HepG2 (cell line): ENCODE measurements at regions not wholly inside any gene's neighbourhood (a gene's known extent, or its start where the extent isn't known, plus 50 kb on each side); places are given as distances from the start of the nearest gene placed in this dataset.
A peak's percentile ranks its signal among the peaks of the same experiment; 100 is the strongest.

Experiments
- ATAC-seq: fragments of 200-7000 bp; cut with Tn5 transposase; 3 replicates; pipeline ENCODE4 v1.9.1; 2020; ENCODE audit warnings: mild to moderate bottlenecking, moderate library complexity
- BruUV-seq: library from RNA; stranded (reverse); fragments of 400-500 nt; replicated peaks from 2 replicates; lab custom pipeline; 2021; lab: Mats Ljungman, UMichigan
- CTCF ChIA-PET: fragments of 300-600 bp; formaldehyde crosslinking; extraction: SDS; loops from one replicate; lab custom pipeline; 2021; ENCODE audit warnings: low total read pairs, inconsistent platforms, low intra/inter-chr PET ratio; lab: Yijun Ruan, JAX
- POLR2A ChIA-PET: fragments of 350-600 bp; sonication (Branson Sonifier 250); formaldehyde crosslinking; loops from one replicate; lab custom pipeline; 2020; ENCODE audit warnings: antibody characterized with exemption, inconsistent platforms; lab: Yijun Ruan, JAX
- DNase-seq: peaks from one replicate; pipeline ENCODE4 v3.0.0-alpha.2; 2015; ENCODE audit warnings: low spot score
- FAIRE-seq: peaks from 3 replicates; lab custom pipeline; 2011; peaks lifted over from hg19 to GRCh38; lab: Jason Lieb, UNC
- H2AFZ ChIP-seq: one replicate; pipeline ENCODE4 v1.6.1; 2011; ENCODE audit warnings: low read length, inconsistent platforms
- H3K27ac ChIP-seq: fragments of 300-600 bp; 3 replicates; pipeline ENCODE4 v1.8.0; 2011; ENCODE audit warnings: mixed run types, mild to moderate bottlenecking, mixed read lengths, low read length, inconsistent platforms; ENCODE audit not compliant: insufficient read depth; ENCODE audit errors: extremely low read length
- H3K27me3 ChIP-seq, 2 experiments: fragments of 200-600 bp in 1 of 2; 2 replicates in 1 of 2; 3 replicates in 1 of 2; pipeline versions ENCODE4 v1.6.0 to v1.8.0; 2011; ENCODE audit warnings: low read length in 2 of 2, mild to moderate bottlenecking in 2 of 2, moderate library complexity in 2 of 2, inconsistent platforms in 1 of 2; ENCODE audit not compliant: insufficient read depth in 2 of 2, control insufficient read depth in 1 of 2
- H3K36me3 ChIP-seq, 2 experiments: fragments of 200-600 bp in 1 of 2; replicated peaks in 1 of 2; 2 replicates in 1 of 2; 3 replicates in 1 of 2; pipeline versions ENCODE4 v1.5.1 to v1.8.0; 2011; ENCODE audit warnings: low read length in 2 of 2, inconsistent platforms in 1 of 2; ENCODE audit not compliant: insufficient read depth in 2 of 2, control insufficient read depth in 1 of 2
- H3K4me1 ChIP-seq: 2 replicates; pipeline ENCODE4 v1.5.1; 2012; ENCODE audit warnings: low read length, inconsistent platforms; ENCODE audit not compliant: insufficient read depth
- H3K4me2 ChIP-seq: 2 replicates; pipeline ENCODE4 v1.6.0; 2011; ENCODE audit warnings: low read depth, low read length, inconsistent platforms
- H3K4me3 ChIP-seq, 3 experiments: fragments of 200-600 bp in 1 of 3; sonication (generic), shearing (Covaris generic) in 1 of 3; replicated peaks in 1 of 3; 2 replicates each; pipeline ENCODE4 v1.5.1; 2011 to 2016; ENCODE audit warnings: low read length in 3 of 3, inconsistent platforms in 2 of 3, low read depth in 2 of 3, mild to moderate bottlenecking in 2 of 3, control low read depth in 1 of 3, mixed read lengths in 1 of 3; ENCODE audit not compliant: insufficient read depth in 1 of 3
- H3K79me2 ChIP-seq: one replicate; pipeline ENCODE4 v1.6.1; 2011; ENCODE audit warnings: low read length, inconsistent platforms; ENCODE audit not compliant: insufficient read depth
- H3K9ac ChIP-seq: 2 replicates; pipeline ENCODE4 v1.6.0; 2011; ENCODE audit warnings: mild to moderate bottlenecking, low read depth, low read length, inconsistent platforms; ENCODE audit not compliant: insufficient read depth
- H3K9me3 ChIP-seq: 2 replicates; pipeline ENCODE4 v1.5.1; 2012; ENCODE audit warnings: mild to moderate bottlenecking, low read length
- H4K20me1 ChIP-seq: 2 replicates; pipeline ENCODE4 v1.6.0; 2011; ENCODE audit warnings: inconsistent platforms, mild to moderate bottlenecking, low read length, moderate library complexity; ENCODE audit not compliant: insufficient read depth
- HMG20B ChIP-seq: conservative IDR thresholded peaks from 2 replicates; pipeline ENCODE4 v1.6.1; 2016; ENCODE audit warnings: missing genetic modification reagents, missing compliant biosample characterization
- MED1 ChIP-seq: sonication (generic); formaldehyde crosslinking; IDR thresholded peaks from 2 replicates; pipeline ENCODE4 v1.4.0; 2020; ENCODE audit warnings: missing genetic modification reagents
- PRDM10 ChIP-seq: sonication (generic); formaldehyde crosslinking; IDR thresholded peaks from 2 replicates; pipeline ENCODE4 v1.4.0; 2020; ENCODE audit warnings: low read depth, missing genetic modification reagents
- RERE ChIP-seq: IDR thresholded peaks from 2 replicates; pipeline ENCODE4 v1.6.1; 2016; ENCODE audit warnings: low read depth, missing genetic modification reagents, missing compliant biosample characterization
- SNAI1 ChIP-seq: sonication (generic); formaldehyde crosslinking; IDR thresholded peaks from 2 replicates; pipeline ENCODE4 v1.5.0; 2020; ENCODE audit warnings: mild to moderate bottlenecking, missing genetic modification reagents, borderline replicate concordance
- STAT6 ChIP-seq: sonication (generic); formaldehyde crosslinking; IDR thresholded peaks from 2 replicates; pipeline ENCODE4 v1.4.0; 2020; ENCODE audit warnings: missing genetic modification reagents, mild to moderate bottlenecking, borderline replicate concordance
- ZNF777 ChIP-seq: sonication (generic); formaldehyde crosslinking; IDR thresholded peaks from 2 replicates; pipeline ENCODE4 v1.4.0; 2020; ENCODE audit warnings: missing genetic modification reagents
- ZSCAN29 ChIP-seq: sonication (generic); formaldehyde crosslinking; conservative IDR thresholded peaks from 2 replicates; pipeline ENCODE4 v1.4.0; 2020; ENCODE audit warnings: mild to moderate bottlenecking, missing genetic modification reagents
- WGBS: methylation state at CpG from one replicate; pipeline ENCODE4 v1.1.6; 2017; ENCODE audit warnings: low lambda C conversion rate; 5-methylcytosine and 5-hydroxymethylcytosine counted together
- in situ Hi-C: cut with HindIII; loops from 2 replicates; pipeline ENCODE4 v1.10.0; 2017; ENCODE audit warnings: low pct_unique_long_range_greater_than_20kb; ENCODE audit not compliant: extremely low pct_ligation_motif_present
- intact Hi-C: fragments of 100-400 bp; cut with micrococcal nuclease; formaldehyde crosslinking; loops from one replicate; pipeline ENCODE4 v1.10.0; 2022; ENCODE audit not compliant: unreplicated experiment

- Histone ChIP-seq H3K9me3 (peaks cover 5% of the 10 kb centered on the region; the same call in 1 of the 2 replicates), H2AFZ (no peak overlapping the region), H3K79me2 (no peaks in the 10 kb centered on the region), H4K20me1 (no peaks in the 10 kb centered on the region), H3K4me1 (peaks cover 96% of the 10 kb centered on the region), H3K4me3 (peak overlapping the region; percentile 8 to 49 (median 36); a peak in 4 of 6 replicates), H3K4me2 (peak overlapping the region; percentile 74), H3K36me3 (no peaks in the 10 kb centered on the region), H3K27ac (peak overlapping the region; percentile 19), H3K9ac (no peak overlapping the region; the same call in 1 of the 2 replicates), H3K27me3 (peaks cover 2 to 26% of the 10 kb centered on the region in 2 experiments; a peak in 4 of 5 replicates)
- in situ Hi-C loops = no loop called here
- BruUV-seq = no TSS peak
- intact Hi-C loops = no loop called here
- ChIA-PET POLR2A (interaction anchor here (0.8 to 3.1 kb wide), 11 partner anchors 9 to 106 kb away, joined by 3 to 39 read pairs (median 5); no protein-coding TSS in a partner anchor), CTCF (no interaction called here)
- 8% methylated on average over 21 of the region's 34 CpGs for WGBS
- ATAC-seq (peak; percentile 56), DNase-seq (peak; percentile 87), FAIRE-seq (peak; percentile 8)
- TF ChIP-seq PRDM10 (CRISPR knock-in tag) (0 out of 2 replicates have a peak, but pooled peaks have one; percentile 26), STAT6 (CRISPR knock-in tag) (no peak), SNAI1 (CRISPR knock-in tag) (no peak), ZNF777 (CRISPR knock-in tag) (peak; percentile 57; the same call in 1 of the 2 replicates), ZSCAN29 (CRISPR knock-in tag) (peak; percentile 88; the same call in 1 of the 2 replicates), RERE (CRISPR knock-in tag) (peak; percentile 62; the same call in 1 of the 2 replicates), HMG20B (CRISPR knock-in tag) (no peak), MED1 (CRISPR knock-in tag) (peak; percentile 77)
These were observed 127.3 kb downstream of the SIK1 start for GRCh38 chr21:43299441-43300277.
